Osteoblast (primary cell): ENCODE measurements at regions not wholly inside any gene's neighbourhood (a gene's known extent, or its start where the extent isn't known, plus 50 kb on each side); places are given as distances from the start of the nearest gene placed in this dataset.
A peak's percentile ranks its signal among the peaks of the same experiment; 100 is the strongest.
"Not testable (repeated sequence)": the region's sequence is repeated elsewhere in the genome, so short reads cannot be mapped to it uniquely, and the experiment has no call there.

Experiments
- DNase-seq: peaks from one replicate; pipeline ENCODE4 v3.0.0; 2011; ENCODE audit warnings: low spot score, mixed read lengths; ENCODE audit not compliant: insufficient read length; ENCODE audit errors: missing footprints
- H2AFZ ChIP-seq: 2 replicates; pipeline ENCODE4 v1.6.0; 2011; ENCODE audit warnings: mild to moderate bottlenecking, low read length
- H3K27ac ChIP-seq: 2 replicates; pipeline ENCODE4 v1.5.1; 2011; ENCODE audit warnings: mild to moderate bottlenecking, low read depth, low read length, moderate library complexity
- H3K27me3 ChIP-seq: 2 replicates; pipeline ENCODE4 v1.6.0; 2012; ENCODE audit warnings: mild to moderate bottlenecking, control low read depth, inconsistent platforms, low read length, moderate library complexity; ENCODE audit not compliant: insufficient read depth
- H3K36me3 ChIP-seq: 2 replicates; pipeline ENCODE4 v1.5.1; 2011; ENCODE audit warnings: mild to moderate bottlenecking, low read length, control low read depth, moderate library complexity; ENCODE audit not compliant: insufficient read depth
- H3K4me1 ChIP-seq: 2 replicates; pipeline ENCODE4 v1.5.1; 2011; ENCODE audit warnings: mild to moderate bottlenecking, low read length, control low read depth, moderate library complexity; ENCODE audit not compliant: insufficient read depth
- H3K4me2 ChIP-seq: 2 replicates; pipeline ENCODE4 v1.6.0; 2011; ENCODE audit warnings: mild to moderate bottlenecking, low read length; ENCODE audit not compliant: insufficient read depth
- H3K4me3 ChIP-seq: fragments of 200-600 bp; sonication (generic); 3 replicates; pipeline ENCODE4 v1.5.1; 2012; ENCODE audit warnings: mild to moderate bottlenecking, low read length, inconsistent platforms; ENCODE audit not compliant: insufficient read depth
- H3K79me2 ChIP-seq: 2 replicates; pipeline ENCODE4 v1.6.0; 2012; ENCODE audit warnings: mild to moderate bottlenecking, low read length, control low read depth, inconsistent platforms; ENCODE audit not compliant: insufficient read depth
- H3K9me3 ChIP-seq: 2 replicates; pipeline ENCODE4 v1.5.1; 2011; ENCODE audit warnings: low read depth, low read length, control low read depth
- H4K20me1 ChIP-seq: 2 replicates; pipeline ENCODE4 v1.6.0; 2012; ENCODE audit warnings: mild to moderate bottlenecking, low read length, control low read depth; ENCODE audit not compliant: insufficient read depth
- TF ChIP-seq, protein P1 (sequence below): IDR thresholded peaks from 2 replicates; pipeline ENCODE4 v1.5.1; 2011; ENCODE audit warnings: mild to moderate bottlenecking, low read depth, low read length, moderate library complexity; ENCODE audit errors: extremely low read depth

GRCh38 chr6:105859457-105859856 is 226.7 kb upstream of the PRDM1 start:
- H4K20me1 ChIP-seq = no peaks in the 10 kb centered on the region
- no peak overlapping the region for H3K4me2 ChIP-seq
- no peak for DNase-seq
- no peaks in the 10 kb centered on the region for H3K36me3 ChIP-seq
- H3K4me1 ChIP-seq = no peaks in the 10 kb centered on the region
- H3K27ac ChIP-seq = no peak overlapping the region
- H2AFZ ChIP-seq = no peak overlapping the region
- H3K79me2 ChIP-seq = no peaks in the 10 kb centered on the region
- H3K27me3 ChIP-seq = no peaks in the 10 kb centered on the region
- no peak overlapping the region for H3K4me3 ChIP-seq
- TF ChIP-seq, protein P1, sequence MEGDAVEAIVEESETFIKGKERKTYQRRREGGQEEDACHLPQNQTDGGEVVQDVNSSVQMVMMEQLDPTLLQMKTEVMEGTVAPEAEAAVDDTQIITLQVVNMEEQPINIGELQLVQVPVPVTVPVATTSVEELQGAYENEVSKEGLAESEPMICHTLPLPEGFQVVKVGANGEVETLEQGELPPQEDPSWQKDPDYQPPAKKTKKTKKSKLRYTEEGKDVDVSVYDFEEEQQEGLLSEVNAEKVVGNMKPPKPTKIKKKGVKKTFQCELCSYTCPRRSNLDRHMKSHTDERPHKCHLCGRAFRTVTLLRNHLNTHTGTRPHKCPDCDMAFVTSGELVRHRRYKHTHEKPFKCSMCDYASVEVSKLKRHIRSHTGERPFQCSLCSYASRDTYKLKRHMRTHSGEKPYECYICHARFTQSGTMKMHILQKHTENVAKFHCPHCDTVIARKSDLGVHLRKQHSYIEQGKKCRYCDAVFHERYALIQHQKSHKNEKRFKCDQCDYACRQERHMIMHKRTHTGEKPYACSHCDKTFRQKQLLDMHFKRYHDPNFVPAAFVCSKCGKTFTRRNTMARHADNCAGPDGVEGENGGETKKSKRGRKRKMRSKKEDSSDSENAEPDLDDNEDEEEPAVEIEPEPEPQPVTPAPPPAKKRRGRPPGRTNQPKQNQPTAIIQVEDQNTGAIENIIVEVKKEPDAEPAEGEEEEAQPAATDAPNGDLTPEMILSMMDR = no peak
- no peaks in the 10 kb centered on the region for H3K9me3 ChIP-seq

- H3K36me3 ChIP-seq, DNase-seq, H3K9me3 ChIP-seq, H3K27ac ChIP-seq, H3K4me3 ChIP-seq, H3K4me1 ChIP-seq, H3K4me2 ChIP-seq, H4K20me1 ChIP-seq, H3K27me3 ChIP-seq, H2AFZ ChIP-seq, H3K79me2 ChIP-seq: not testable (repeated sequence)
Observed at GRCh38 chr6:105858639-105859038, 227.5 kb upstream of the PRDM1 start.

GRCh38 chr6:105855433-105855832 is 230.7 kb upstream of the PRDM1 start:
- no peak for DNase-seq
- Histone ChIP-seq H4K20me1 (no peaks in the 10 kb centered on the region), H3K9me3 (no peaks in the 10 kb centered on the region), H3K27me3 (no peaks in the 10 kb centered on the region), H3K36me3 (no peaks in the 10 kb centered on the region), H3K27ac (no peak overlapping the region), H3K4me3 (no peak overlapping the region), H3K4me2 (no peak overlapping the region), H3K79me2 (no peaks in the 10 kb centered on the region), H2AFZ (no peak overlapping the region), H3K4me1 (no peaks in the 10 kb centered on the region)
- TF ChIP-seq, protein P1 = no peak

GRCh38 chr6:105853979-105854378 is 232.2 kb upstream of the PRDM1 start:
- not testable (repeated sequence) for H3K27ac ChIP-seq, H3K4me3 ChIP-seq, H3K9me3 ChIP-seq, H3K4me1 ChIP-seq, H4K20me1 ChIP-seq, DNase-seq, H2AFZ ChIP-seq, H3K79me2 ChIP-seq, H3K27me3 ChIP-seq, H3K4me2 ChIP-seq, H3K36me3 ChIP-seq

DNA sequence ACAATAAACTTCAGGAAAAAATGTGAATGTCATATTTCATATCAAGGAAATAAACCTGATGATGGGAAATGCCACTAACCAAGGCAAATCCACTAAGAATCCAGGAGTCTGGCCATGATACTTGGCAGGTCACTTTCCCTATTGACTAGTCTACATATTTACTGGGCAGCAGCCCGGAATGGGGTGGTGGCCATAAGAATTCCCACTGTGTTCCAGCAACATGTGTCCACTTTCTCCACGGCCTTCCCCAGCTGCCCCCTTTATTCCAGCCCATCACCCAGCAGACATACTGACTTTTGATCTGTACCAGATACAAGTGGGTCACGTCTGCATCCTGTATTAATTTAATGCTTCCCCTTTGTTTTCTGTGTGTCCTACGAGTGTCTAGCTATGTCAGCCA is 234.5 kb upstream of the PRDM1 start:
- TF ChIP-seq, protein P1 = no peak
- Histone ChIP-seq H2AFZ (no peak overlapping the region), H4K20me1 (no peaks in the 10 kb centered on the region), H3K27me3 (no peaks in the 10 kb centered on the region), H3K4me1 (no peaks in the 10 kb centered on the region), H3K36me3 (no peaks in the 10 kb centered on the region), H3K4me3 (no peak overlapping the region), H3K9me3 (no peaks in the 10 kb centered on the region), H3K79me2 (no peaks in the 10 kb centered on the region), H3K27ac (no peak overlapping the region), H3K4me2 (no peak overlapping the region)
- DNase-seq = peak; percentile 52
